Heart right ventricle (tissue), 16 donors: ENCODE measurements at regions not wholly inside any gene's neighbourhood (a gene's known extent, or its start where the extent isn't known, plus 50 kb on each side); places are given as distances from the start of the nearest gene placed in this dataset.

Experiments used
- ATAC-seq, 8 donors: fragments of 200-7000 bp; cut with Tn5 transposase; one replicate each; pipeline ENCODE4 v1.9.1; 2020; ENCODE audit warnings: mild to moderate bottlenecking in 8 of 8, moderate library complexity in 8 of 8, moderate number of reproducible peaks in 1 of 8
- DNase-seq, 2 donors: peaks; one replicate each; pipeline ENCODE4 v3.0.0-alpha.2; 2020
- H3K27ac ChIP-seq, 10 donors: fragments of 200-600 bp; sonication (generic) in 2 of 10; one replicate each; pipeline versions ENCODE4 v1.5.0 to v1.8.0; 2020 to 2022; ENCODE audit warnings: mild to moderate bottlenecking in 3 of 10
- H3K27me3 ChIP-seq, 7 donors: fragments of 200-600 bp; one replicate each; pipeline ENCODE4 v1.8.0; 2021 to 2022; ENCODE audit warnings: mild to moderate bottlenecking in 2 of 7
- H3K36me3 ChIP-seq, 9 donors: fragments of 200-600 bp; sonication (generic) in 1 of 9; one replicate each; pipeline versions ENCODE4 v1.5.0 to v1.8.0; 2020 to 2022; ENCODE audit warnings: mild to moderate bottlenecking in 2 of 9
- H3K4me1 ChIP-seq, 9 donors: fragments of 200-600 bp; sonication (generic) in 1 of 9; one replicate each; pipeline versions ENCODE4 v1.5.0 to v1.8.0; 2020 to 2022; ENCODE audit warnings: mild to moderate bottlenecking in 4 of 9
- H3K4me3 ChIP-seq, 10 donors: fragments of 200-600 bp; sonication (generic) in 2 of 10; one replicate each; pipeline versions ENCODE4 v1.5.0 to v1.8.0; 2020 to 2022; ENCODE audit warnings: mild to moderate bottlenecking in 7 of 10, moderate library complexity in 2 of 10
- H3K9me3 ChIP-seq, 11 donors: fragments of 200-600 bp in 10 of 11; sonication (generic) in 2 of 11; one replicate each; pipeline versions ENCODE4 v1.5.0 to v1.8.0; 2013 to 2022; ENCODE audit warnings: mild to moderate bottlenecking in 2 of 11, control low read depth in 1 of 11, moderate library complexity in 1 of 11
- CTCF ChIP-seq, 9 donors: fragments of 200-600 bp; sonication (generic) in 2 of 9; IDR thresholded peaks; one replicate each; pipeline versions ENCODE4 v1.5.0 to v1.8.0; 2021 to 2022; ENCODE audit warnings: antibody characterized with exemption in 9 of 9, mild to moderate bottlenecking in 5 of 9, moderate library complexity in 1 of 9
- WGBS, 2 donors: extraction: QIAGEN DNeasy Blood & Tissue Kit; methylation state at CpG; one replicate each; pipeline ENCODE4 v1.1.7; 2013; ENCODE audit warnings: inconsistent platforms in 1 of 2; 5-methylcytosine and 5-hydroxymethylcytosine counted together
- intact Hi-C, 10 donors: fragments of 100-400 bp; cut with DNase I; formaldehyde crosslinking; loops; one replicate each; pipeline versions ENCODE4 v1.11.1 to v1.14.2; 2022
- donor health status: Arrhythmogenic right ventricular cardiomyopathy.
- donor health status: ischemic (EF 13 %, LVEDD 7.1; RV severe dilation, severe dysfunction).
- donor health status: healthy with polysubstance abuse.
- donor health status: DM: no; HTN: yes; CAD: no.
- donor health status: DM: no; HTN: no; CAD: no.
- donor health status: ischemic (EF 25% LVEDD 6.9; RV normal size, moderate dysfunction).
- donor health status: ischemic (EF 25% LVEDD 5.7; RV mildly dilated, moderate dysfunction).
- donor health status: healthy.
- donor health status: DM: yes; HTN: yes; CAD: no.
- donor health status: Ischemic cardiomyopathy.
- donor health status: ischemic (EF 35%, LVEDD 5.7; RV mildly dilated, moderate dysfunction).
- donor health status: nonischemic (EF 11% LVEDD 7.7; RV severe dilation, severe dysfunction).
- donor health status: DM: yes; HTN: yes; CAD: no.
- donor health status: PGD.
- donor health status: ischemic (EF 29% LVEDD 5.4; RV normal size, mild dysfunction).
- donor health status: nonischemic (EF 23%, LVEDD 6.1; RV moderate dilation, normal function).

DNA sequence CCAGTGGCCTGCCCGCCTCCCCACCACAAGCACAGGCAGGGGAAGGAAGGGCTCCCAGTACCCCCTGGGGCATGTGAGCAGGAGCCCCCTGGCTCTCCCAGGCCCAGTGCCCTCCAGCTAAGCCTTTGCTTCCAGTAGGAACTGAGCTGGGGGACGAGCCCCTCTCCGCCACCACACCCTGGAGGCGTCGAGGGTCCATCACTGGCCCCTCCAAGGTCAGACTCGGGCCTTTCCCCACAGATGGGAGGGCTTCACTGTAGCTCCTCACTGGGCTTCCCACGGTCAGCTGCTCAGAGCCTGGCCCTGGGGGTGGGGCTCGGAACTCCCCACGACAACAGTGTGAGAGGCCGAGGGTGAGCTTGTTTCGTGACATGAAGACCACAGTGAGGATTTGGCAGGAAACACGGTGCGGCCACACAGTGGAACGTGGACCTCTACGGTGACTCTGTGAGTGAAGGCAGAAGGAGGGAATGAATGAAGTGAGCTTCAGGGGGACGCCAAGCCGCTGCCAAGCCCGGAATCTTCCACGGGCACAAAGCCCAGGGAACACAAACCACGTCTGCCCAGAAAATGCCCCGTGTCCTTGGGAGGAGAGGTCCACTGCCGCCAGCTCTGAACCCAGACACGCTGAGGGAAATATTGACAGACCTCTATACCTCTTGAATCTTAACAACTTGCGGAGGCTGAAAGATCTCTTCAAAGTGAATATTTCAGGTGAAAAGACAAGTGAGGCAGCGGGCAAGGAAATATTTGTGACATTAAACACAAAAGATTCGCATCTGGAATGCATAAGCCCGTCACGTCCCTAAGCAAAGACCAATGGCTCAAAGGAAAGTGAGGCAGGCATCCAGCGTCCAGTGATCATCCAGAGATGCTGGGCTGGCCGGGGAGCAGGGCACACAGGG lies 144.8 kb upstream of the GPC1 start:
- 87 to 92% methylated on average over 30 of the region's 30 CpGs for WGBS, 2 donors
- intact Hi-C loops = loop anchor here in 3 of 10 donors (5.0 to 10.0 kb wide), 2 partner anchors 144 to 147 kb away; partner anchors contain the start of gene GPC1 (in 3 of the 3)
- ATAC-seq = no peak
- no peak overlapping the region for H3K27ac ChIP-seq
- TF ChIP-seq CTCF (IDR thresholded peaks at IDR 0.05) = no peak
- DNase-seq = no peak
- H3K4me3 ChIP-seq = no peak overlapping the region
- no peaks in the 10 kb centered on the region for H3K9me3 ChIP-seq
- peaks cover 3 to 53% (median 12%) of the 10 kb centered on the region in 9 donors for H3K4me1 ChIP-seq
- no peaks in the 10 kb centered on the region for H3K27me3 ChIP-seq
- H3K36me3 ChIP-seq = no peaks in the 10 kb centered on the region

DNA sequence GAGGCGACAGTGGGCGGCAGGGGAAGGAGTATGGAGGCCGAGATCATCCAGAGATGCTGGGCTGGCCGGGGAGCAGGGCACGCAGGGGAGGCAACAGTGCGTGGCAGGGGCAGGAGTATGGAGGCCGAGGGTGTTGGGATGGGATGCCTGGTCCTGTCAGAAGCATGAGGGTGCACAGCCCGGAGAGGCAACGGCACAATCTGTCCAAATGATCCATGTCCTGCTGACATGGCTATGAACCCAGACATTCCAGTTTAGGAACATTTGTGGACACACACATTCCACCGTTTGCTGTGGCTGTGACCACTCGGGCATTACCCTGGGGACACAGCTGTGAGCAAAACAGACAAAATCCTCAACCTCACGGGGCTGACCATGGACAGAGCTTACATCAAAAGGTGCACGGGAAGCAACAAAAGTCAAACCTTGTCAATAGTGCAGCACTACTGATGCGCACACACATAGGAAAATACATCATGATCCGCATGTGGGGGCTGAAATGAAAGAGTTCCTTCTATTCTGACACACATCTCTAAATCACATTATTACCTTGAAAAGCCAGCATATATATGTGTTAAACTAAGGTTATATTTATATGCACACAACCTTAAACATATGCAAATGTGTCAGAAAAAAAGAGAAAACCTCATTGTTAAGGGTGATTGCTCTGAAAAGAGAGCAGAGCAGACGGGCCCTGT lies 144.0 kb upstream of the GPC1 start:
- no peak for DNase-seq
- H3K4me1 ChIP-seq = peaks cover 3 to 59% (median 12%) of the 10 kb centered on the region in 9 donors
- H3K36me3 ChIP-seq = no peaks in the 10 kb centered on the region
- TF ChIP-seq CTCF (IDR thresholded peaks at IDR 0.05) = no peak
- no peak overlapping the region for H3K4me3 ChIP-seq
- WGBS, 2 donors = 78 to 84% methylated on average over 16 of the region's 16 CpGs
- no peak for ATAC-seq
- no peaks in the 10 kb centered on the region for H3K9me3 ChIP-seq
- no peak overlapping the region for H3K27ac ChIP-seq
- intact Hi-C loops = loop anchor here in 4 of 10 donors (2.0 to 10.0 kb wide), 3 partner anchors 143 to 146 kb away; partner anchors contain the start of gene GPC1 (in 4 of the 4)
- no peaks in the 10 kb centered on the region for H3K27me3 ChIP-seq

- DNase-seq (no peak), ATAC-seq (no peak)
- intact Hi-C loops = loop anchor here in 4 of 10 donors (2.0 to 10.0 kb wide), 3 partner anchors 143 to 145 kb away; partner anchors contain the start of gene GPC1 (in 4 of the 4)
- Histone ChIP-seq H3K27me3 (no peaks in the 10 kb centered on the region), H3K4me3 (no peak overlapping the region), H3K27ac (no peak overlapping the region), H3K4me1 (peaks cover 3 to 59% (median 16%) of the 10 kb centered on the region in 9 donors), H3K36me3 (no peaks in the 10 kb centered on the region), H3K9me3 (no peaks in the 10 kb centered on the region)
- no peak for TF ChIP-seq CTCF (IDR thresholded peaks at IDR 0.05)
- WGBS, 2 donors = 77 to 86% methylated on average over 8 of the region's 8 CpGs
These were observed 143.4 kb upstream of the GPC1 start for GRCh38 chr2:240292035-240292574.
